Fibroblast of lung (primary cell): ENCODE measurements at regions not wholly inside any gene's neighbourhood (a gene's known extent, or its start where the extent isn't known, plus 50 kb on each side); places are given as distances from the start of the nearest gene placed in this dataset.

ENCODE experiments used
- EZH2 ChIP-seq: IDR thresholded peaks from 2 replicates; pipeline ENCODE4 v1.5.1; 2012; ENCODE audit warnings: low read length, control low read depth, mild to moderate bottlenecking; ENCODE audit errors: missing control alignments
- TF ChIP-seq, protein P1 (sequence below), 2 donors: IDR thresholded peaks in 1 of 2; conservative IDR thresholded peaks in 1 of 2; 1 replicate in 1 of 2; 2 replicates in 1 of 2; pipeline ENCODE4 v1.5.1; 2011 to 2012; ENCODE audit warnings: low read length in 2 of 2, control low read depth in 1 of 2, inconsistent platforms in 1 of 2, low read depth in 1 of 2, mild to moderate bottlenecking in 1 of 2

DNA sequence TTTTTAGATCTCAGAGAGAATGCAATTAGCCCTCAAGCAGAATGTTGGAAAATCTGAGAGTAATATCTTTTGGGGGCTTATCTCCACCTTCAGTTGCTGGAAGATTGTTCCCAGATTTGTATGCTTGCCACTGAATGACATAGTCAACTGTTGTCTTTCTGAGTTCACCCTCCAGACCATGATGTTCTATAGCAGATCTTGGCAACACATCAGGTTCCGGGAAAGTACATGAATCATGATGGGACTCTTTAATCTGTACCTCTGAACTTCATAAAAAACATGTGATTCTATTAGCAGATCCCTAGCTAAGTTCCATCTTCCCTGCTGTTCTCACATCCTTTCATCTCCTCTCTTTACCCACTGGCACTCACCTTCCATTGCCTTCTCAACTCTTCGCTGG, 68.9 kb downstream of the PLCE1 start:
- TF ChIP-seq, protein P1, sequence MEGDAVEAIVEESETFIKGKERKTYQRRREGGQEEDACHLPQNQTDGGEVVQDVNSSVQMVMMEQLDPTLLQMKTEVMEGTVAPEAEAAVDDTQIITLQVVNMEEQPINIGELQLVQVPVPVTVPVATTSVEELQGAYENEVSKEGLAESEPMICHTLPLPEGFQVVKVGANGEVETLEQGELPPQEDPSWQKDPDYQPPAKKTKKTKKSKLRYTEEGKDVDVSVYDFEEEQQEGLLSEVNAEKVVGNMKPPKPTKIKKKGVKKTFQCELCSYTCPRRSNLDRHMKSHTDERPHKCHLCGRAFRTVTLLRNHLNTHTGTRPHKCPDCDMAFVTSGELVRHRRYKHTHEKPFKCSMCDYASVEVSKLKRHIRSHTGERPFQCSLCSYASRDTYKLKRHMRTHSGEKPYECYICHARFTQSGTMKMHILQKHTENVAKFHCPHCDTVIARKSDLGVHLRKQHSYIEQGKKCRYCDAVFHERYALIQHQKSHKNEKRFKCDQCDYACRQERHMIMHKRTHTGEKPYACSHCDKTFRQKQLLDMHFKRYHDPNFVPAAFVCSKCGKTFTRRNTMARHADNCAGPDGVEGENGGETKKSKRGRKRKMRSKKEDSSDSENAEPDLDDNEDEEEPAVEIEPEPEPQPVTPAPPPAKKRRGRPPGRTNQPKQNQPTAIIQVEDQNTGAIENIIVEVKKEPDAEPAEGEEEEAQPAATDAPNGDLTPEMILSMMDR (conservative IDR thresholded peaks at IDR 0.05 in 1 of 2, IDR thresholded peaks at IDR 0.05 in 1 of 2; ENCODE audit: low read depth in 1 of 2, low read length in 2 of 2): no peak
- no peak for TF ChIP-seq EZH2
